OCI-M2 (cell line): ENCODE measurements at regions not wholly inside any gene's neighbourhood (a gene's known extent, or its start where the extent isn't known, plus 50 kb on each side); places are given as distances from the start of the nearest gene placed in this dataset.

Source experiments
- DNase-seq: peaks from one replicate; lab custom pipeline; 2025; ENCODE audit not compliant: unreplicated experiment; lab: John Stamatoyannopoulos, UW

- DNase-seq: no peak
Observed at GRCh38 chr3:193754719-193755118, 161.7 kb downstream of the OPA1 start.

- DNase-seq: no peak
Observed at GRCh38 chr3:193756536-193756935, 163.5 kb downstream of the OPA1 start.

GRCh38 chr3:193757457-193757856 is 164.4 kb downstream of the OPA1 start:
- no peak for DNase-seq

GRCh38 chr3:193761969-193762368 is 169.0 kb downstream of the OPA1 start:
- DNase-seq: no peak

- DNase-seq: no peak
Observed at GRCh38 chr3:193762657-193763056, 169.6 kb downstream of the OPA1 start.

- no peak for DNase-seq
Observed at GRCh38 chr3:193764959-193765358, 172.0 kb downstream of the OPA1 start.

GRCh38 chr3:193767353-193768069 is 174.5 kb downstream of the OPA1 start:
- no peak for DNase-seq

- no peak for DNase-seq
Observed at GRCh38 chr3:193768070-193768394, 175.0 kb downstream of the OPA1 start.

- DNase-seq: no peak
Observed at GRCh38 chr3:193769437-193769836, 176.4 kb downstream of the OPA1 start.

GRCh38 chr3:193771011-193771652 is 178.1 kb downstream of the OPA1 start:
- no peak for DNase-seq

GRCh38 chr3:193771653-193772421 is 178.8 kb downstream of the OPA1 start:
- DNase-seq: no peak

- DNase-seq: no peak
Observed at GRCh38 chr3:193772422-193772763, 179.4 kb downstream of the OPA1 start.

- no peak for DNase-seq
Observed at GRCh38 chr3:193773266-193774220, 180.5 kb downstream of the OPA1 start.

GRCh38 chr3:193774272-193774915 is 181.4 kb downstream of the OPA1 start:
- no peak for DNase-seq

GRCh38 chr3:193774916-193775285 is 181.9 kb downstream of the OPA1 start:
- no peak for DNase-seq

- DNase-seq: no peak
Observed at GRCh38 chr3:193775421-193776077, 182.5 kb downstream of the OPA1 start.

GRCh38 chr3:193776626-193777358 is 183.8 kb downstream of the OPA1 start:
- no peak for DNase-seq

GRCh38 chr3:193777524-193777923 is 184.5 kb downstream of the OPA1 start:
- DNase-seq: no peak

GRCh38 chr3:193778676-193779075 is 185.7 kb downstream of the OPA1 start:
- DNase-seq: no peak

- no peak for DNase-seq
Observed at GRCh38 chr3:193779933-193780332, 186.9 kb downstream of the OPA1 start.
